GM21786 (cell line): ENCODE measurements at regions not wholly inside any gene's neighbourhood (a gene's known extent, or its start where the extent isn't known, plus 50 kb on each side); places are given as distances from the start of the nearest gene placed in this dataset.

Source experiments
- ATAC-seq: cut with Tn5 transposase; IDR thresholded peaks from one replicate; pipeline ENCODE4 v1.9.1; 2021; ENCODE audit not compliant: unreplicated experiment

GRCh38 chr1:14037101-14037847 is 337.3 kb downstream of the PRDM2 start:
- ATAC-seq: no peak

GRCh38 chr1:14039582-14040430 is 339.8 kb downstream of the PRDM2 start:
- no peak for ATAC-seq

- no peak for ATAC-seq
Observed at GRCh38 chr1:14049965-14050364, 350.0 kb downstream of the PRDM2 start.

GRCh38 chr1:14055442-14056223 is 355.6 kb downstream of the PRDM2 start:
- no peak for ATAC-seq

GRCh38 chr1:14057640-14058039 is 357.7 kb downstream of the PRDM2 start:
- no peak for ATAC-seq

GRCh38 chr1:14061204-14061603 is 361.2 kb downstream of the PRDM2 start:
- no peak for ATAC-seq

- ATAC-seq: no peak
Observed at GRCh38 chr1:14061722-14062121, 361.7 kb downstream of the PRDM2 start.

- ATAC-seq: no peak
Observed at GRCh38 chr1:14062669-14063068, 362.7 kb downstream of the PRDM2 start.

GRCh38 chr1:14064649-14065442 is 364.9 kb downstream of the PRDM2 start:
- no peak for ATAC-seq

GRCh38 chr1:14065486-14065885 is 365.5 kb downstream of the PRDM2 start:
- ATAC-seq: no peak

GRCh38 chr1:14067036-14067435 is 367.0 kb downstream of the PRDM2 start:
- ATAC-seq: no peak

GRCh38 chr1:14067711-14068110 is 367.7 kb downstream of the PRDM2 start:
- ATAC-seq: no peak

- no peak for ATAC-seq
Observed at GRCh38 chr1:14071581-14071980, 371.6 kb downstream of the PRDM2 start.

GRCh38 chr1:14080653-14081052 is 380.7 kb downstream of the PRDM2 start:
- ATAC-seq: no peak

- ATAC-seq: no peak
Observed at GRCh38 chr1:14082331-14082730, 382.3 kb downstream of the PRDM2 start.

- no peak for ATAC-seq
Observed at GRCh38 chr1:14083277-14083676, 383.3 kb downstream of the PRDM2 start.

- ATAC-seq: no peak
Observed at GRCh38 chr1:14083706-14084105, 383.7 kb downstream of the PRDM2 start.

- ATAC-seq: no peak
Observed at GRCh38 chr1:14090062-14090461, 390.1 kb downstream of the PRDM2 start.

GRCh38 chr1:14090531-14090930 is 390.5 kb downstream of the PRDM2 start:
- ATAC-seq: no peak

GRCh38 chr1:14094611-14095400 is 394.8 kb downstream of the PRDM2 start:
- ATAC-seq: no peak
